GM12892 (cell line): ENCODE measurements at regions not wholly inside any gene's neighbourhood (a gene's known extent, or its start where the extent isn't known, plus 50 kb on each side); places are given as distances from the start of the nearest gene placed in this dataset.
"Not testable (repeated sequence)": the region's sequence is repeated elsewhere in the genome, so short reads cannot be mapped to it uniquely, and the experiment has no call there.

Experiments used
- POLR2A ChIP-seq: IDR thresholded peaks from 2 replicates; pipeline ENCODE4 v1.6.1; 2011; ENCODE audit warnings: low read depth, low read length, control low read depth
- POLR2AphosphoS5 ChIP-seq: IDR thresholded peaks from 2 replicates; pipeline ENCODE4 v1.6.1; 2011; ENCODE audit warnings: low read depth, low read length, control low read depth
- TAF1 ChIP-seq: IDR thresholded peaks from 2 replicates; pipeline ENCODE4 v1.6.1; 2011; ENCODE audit warnings: low read depth, mild to moderate bottlenecking, control low read depth, low read length, borderline replicate concordance

- TF ChIP-seq POLR2A, POLR2AphosphoS5, TAF1: not testable (repeated sequence)
Measured at GRCh38 chr2:111505267-111505666, 378.7 kb downstream of the ANAPC1 start.
